Activated B cell treated with CpG ODN at 0.5 μM for 24 hours (primary cell): ENCODE measurements at regions not wholly inside any gene's neighbourhood (a gene's known extent, or its start where the extent isn't known, plus 50 kb on each side); places are given as distances from the start of the nearest gene placed in this dataset.

ENCODE experiments used
- ATAC-seq: fragments of 200-7000 bp; cut with Tn5 transposase; one replicate; pipeline ENCODE4 v1.10.0; 2021; ENCODE audit warnings: low read depth, mild to moderate bottlenecking, moderate library complexity
- CTCF ChIA-PET: fragments of 350-600 bp; sonication (Branson Sonifier 250); formaldehyde crosslinking; loops from one replicate; lab custom pipeline; 2021; ENCODE audit warnings: antibody characterized with exemption; lab: Charles Lee
- POLR2A ChIA-PET: fragments of 350-600 bp; sonication (Branson Sonifier 250); formaldehyde crosslinking; loops from one replicate; lab custom pipeline; 2021; ENCODE audit warnings: antibody characterized with exemption; lab: Charles Lee
- DNase-seq: peaks from one replicate; pipeline ENCODE4 v3.0.0; 2022
- H3K27ac Mint-ChIP-seq: one replicate; pipeline ENCODE4 v1.8.0; 2020; ENCODE audit warnings: mixed read lengths
- H3K27me3 Mint-ChIP-seq: one replicate; pipeline ENCODE4 v1.8.0; 2021; ENCODE audit warnings: mixed read lengths
- H3K36me3 Mint-ChIP-seq: one replicate; pipeline ENCODE4 v1.8.0; 2021; ENCODE audit warnings: low read depth, mixed read lengths
- H3K4me1 Mint-ChIP-seq: one replicate; pipeline ENCODE4 v1.8.0; 2021; ENCODE audit warnings: mixed read lengths
- H3K4me3 Mint-ChIP-seq: one replicate; pipeline ENCODE4 v1.8.0; 2020; ENCODE audit warnings: mild to moderate bottlenecking, mixed read lengths
- H3K9me3 Mint-ChIP-seq: one replicate; pipeline ENCODE4 v1.8.0; 2020; ENCODE audit warnings: mixed read lengths
- CTCF ChIP-seq: fragments of 200-600 bp; IDR thresholded peaks from one replicate; pipeline ENCODE4 v1.8.0; 2022; ENCODE audit warnings: antibody characterized with exemption, mild to moderate bottlenecking
- intact Hi-C: fragments of 100-400 bp; cut with micrococcal nuclease; formaldehyde crosslinking; loops from one replicate; pipeline ENCODE4 v1.15.1; 2024

GRCh38 chr3:166962911-166963310 lies 417.2 kb downstream of the ZBBX start:
- intact Hi-C loops: no loop called here
- Mint-ChIP-seq H3K27me3 (no peaks in the 10 kb centered on the region), H3K4me3 (no peak overlapping the region), H3K4me1 (no peaks in the 10 kb centered on the region), H3K27ac (no peak overlapping the region), H3K9me3 (no peaks in the 10 kb centered on the region), H3K36me3 (no peaks in the 10 kb centered on the region)
- ATAC-seq: no peak
- no peak for TF ChIP-seq CTCF
- DNase-seq: no peak
- ChIA-PET POLR2A (no interaction called here), CTCF (no interaction called here)

GRCh38 chr3:166957121-166957520 lies 423.0 kb downstream of the ZBBX start:
- H3K36me3 Mint-ChIP-seq: no peaks in the 10 kb centered on the region
- intact Hi-C loops: no loop called here

GRCh38 chr3:166955201-166955939 lies 424.7 kb downstream of the ZBBX start:
- Mint-ChIP-seq H3K4me3 (no peak overlapping the region), H3K27ac (no peak overlapping the region), H3K36me3 (no peaks in the 10 kb centered on the region), H3K4me1 (no peaks in the 10 kb centered on the region), H3K9me3 (peaks cover 16% of the 10 kb centered on the region), H3K27me3 (no peaks in the 10 kb centered on the region)
- ATAC-seq (no peak), DNase-seq (no peak)
- CTCF ChIA-PET: no interaction called here
- POLR2A ChIA-PET: no interaction called here
- intact Hi-C loops: no loop called here
- TF ChIP-seq CTCF: no peak

More at GRCh38 chr3:166957121-166957520, 423.0 kb downstream of the ZBBX start:
- POLR2A ChIA-PET: no interaction called here
- no peak overlapping the region for H3K27ac Mint-ChIP-seq
- no peak for ATAC-seq
- no peaks in the 10 kb centered on the region for H3K27me3 Mint-ChIP-seq
- TF ChIP-seq CTCF: no peak
- no peak for DNase-seq
- H3K9me3 Mint-ChIP-seq: peaks cover 14% of the 10 kb centered on the region
- no peaks in the 10 kb centered on the region for H3K4me1 Mint-ChIP-seq
- H3K4me3 Mint-ChIP-seq: no peak overlapping the region
- CTCF ChIA-PET: no interaction called here

GRCh38 chr3:166934879-166935278 lies 445.2 kb downstream of the ZBBX start:
- peaks cover 7% of the 10 kb centered on the region for H3K9me3 Mint-ChIP-seq
- H3K27me3 Mint-ChIP-seq: no peaks in the 10 kb centered on the region
- H3K4me1 Mint-ChIP-seq: no peaks in the 10 kb centered on the region
- ATAC-seq (no peak), DNase-seq (no peak)
- no peaks in the 10 kb centered on the region for H3K36me3 Mint-ChIP-seq
- no peak overlapping the region for H3K27ac Mint-ChIP-seq
- POLR2A ChIA-PET: no interaction called here
- TF ChIP-seq CTCF: no peak
- CTCF ChIA-PET: no interaction called here
- intact Hi-C loops: no loop called here
- H3K4me3 Mint-ChIP-seq: no peak overlapping the region

GRCh38 chr3:166917437-166917836 lies 462.7 kb downstream of the ZBBX start:
- ATAC-seq: no peak
- no peaks in the 10 kb centered on the region for H3K36me3 Mint-ChIP-seq
- H3K4me3 Mint-ChIP-seq: no peak overlapping the region
- no peaks in the 10 kb centered on the region for H3K4me1 Mint-ChIP-seq
- H3K27me3 Mint-ChIP-seq: no peaks in the 10 kb centered on the region
- no peak for TF ChIP-seq CTCF
- H3K27ac Mint-ChIP-seq: no peak overlapping the region
- DNase-seq: no peak
- ChIA-PET POLR2A (no interaction called here), CTCF (no interaction called here)
- intact Hi-C loops: no loop called here
- H3K9me3 Mint-ChIP-seq: peaks cover 22% of the 10 kb centered on the region
